A549 (cell line): ENCODE measurements at regions not wholly inside any gene's neighbourhood (a gene's known extent, or its start where the extent isn't known, plus 50 kb on each side); places are given as distances from the start of the nearest gene placed in this dataset.

Experiments
- ATAC-seq, 2 experiments: fragments of 200-7000 bp in 1 of 2; fragments of >200 bp in 1 of 2; cut with Nextera tagmentation in 1 of 2; cut with Tn5 transposase in 1 of 2; 3 replicates each; pipeline versions ENCODE4 v1.8.0 to v1.9.1; 2018 to 2020; ENCODE audit warnings: mild to moderate bottlenecking in 1 of 2, moderate library complexity in 1 of 2
- CTCF ChIA-PET: fragments of 300-600 bp; sonication (Branson Sonifier 250); formaldehyde crosslinking; extraction: SDS; loops from one replicate; lab custom pipeline; 2021; ENCODE audit warnings: antibody characterized with exemption, inconsistent platforms; lab: Yijun Ruan, JAX
- POLR2A ChIA-PET: fragments of 350-600 bp; formaldehyde crosslinking; extraction: SDS; loops from one replicate; lab custom pipeline; 2021; ENCODE audit warnings: antibody characterized with exemption, inconsistent platforms; lab: Yijun Ruan, JAX
- DNase-seq, 2 experiments: peaks; one replicate each; pipeline versions ENCODE4 v3.0.0 to v3.0.0-alpha.2; 2011 to 2016; ENCODE audit warnings: low read depth in 1 of 2, low spot score in 1 of 2
- FAIRE-seq: peaks from 2 replicates; lab custom pipeline; 2011; peaks lifted over from hg19 to GRCh38; lab: Jason Lieb, UNC
- H3K27ac ChIP-seq, 2 experiments: fragments of >200 bp; sonication (Bioruptor Twin); formaldehyde crosslinking; 3 replicates each; pipeline ENCODE4 v1.5.1; 2016 to 2017
- H3K4me1 ChIP-seq: fragments of >200 bp; sonication (Bioruptor Twin); formaldehyde crosslinking; 3 replicates; pipeline ENCODE4 v1.6.1; 2016
- H3K4me2 ChIP-seq: fragments of >200 bp; sonication (Bioruptor Twin); formaldehyde crosslinking; 3 replicates; pipeline ENCODE4 v1.6.1; 2016
- H3K4me3 ChIP-seq: fragments of >200 bp; sonication (Bioruptor Twin); formaldehyde crosslinking; 3 replicates; pipeline ENCODE4 v1.5.1; 2016
- H3K9me3 ChIP-seq: fragments of >200 bp; sonication (Bioruptor Twin); formaldehyde crosslinking; 3 replicates; pipeline ENCODE4 v1.6.1; 2016
- CBX8 ChIP-seq: fragments of 200-600 bp; sonication (generic); IDR thresholded peaks from 2 replicates; pipeline ENCODE4 v1.6.1; 2016
- CEBPB ChIP-seq, 2 experiments: fragments of >200 bp in 1 of 2; sonication (Bioruptor Twin) in 1 of 2; formaldehyde crosslinking in 1 of 2; IDR thresholded peaks; 2 replicates each; pipeline ENCODE4 v1.6.1; 2012 to 2016
- CHD2 ChIP-seq: fragments of 150-350 bp; IDR thresholded peaks from 2 replicates; pipeline ENCODE4 v1.6.1; 2014; ENCODE audit warnings: low read length; ENCODE audit not compliant: partially characterized antibody
- CHD4 ChIP-seq: fragments of 200-600 bp; sonication (generic); IDR thresholded peaks from 2 replicates; pipeline ENCODE4 v1.6.1; 2016; ENCODE audit warnings: antibody characterized with exemption, mild to moderate bottlenecking, borderline replicate concordance
- EHF ChIP-seq: fragments of 250-450 bp; sonication (Bioruptor Pico); IDR thresholded peaks from 2 replicates; pipeline ENCODE4 v1.5.0; 2020; ENCODE audit warnings: mild to moderate bottlenecking
- EP300 ChIP-seq, 2 experiments: fragments of >200 bp; sonication (Bioruptor Twin); formaldehyde crosslinking; IDR thresholded peaks; 2 replicates in 1 of 2; 3 replicates in 1 of 2; pipeline ENCODE4 v1.6.1; 2016 to 2017
- ESRRA ChIP-seq: fragments of 150-350 bp; IDR thresholded peaks from 2 replicates; pipeline ENCODE4 v1.6.1; 2014; ENCODE audit warnings: mild to moderate bottlenecking, low read length, borderline replicate concordance
- FOSB ChIP-seq: fragments of 250-450 bp; sonication (Bioruptor Pico); IDR thresholded peaks from 2 replicates; pipeline ENCODE4 v1.5.0; 2020; ENCODE audit warnings: mild to moderate bottlenecking, moderate library complexity
- HOXB13 ChIP-seq: fragments of 250-450 bp; sonication (Bioruptor Pico); IDR thresholded peaks from 2 replicates; pipeline ENCODE4 v1.5.0; 2020; ENCODE audit warnings: low read depth, mild to moderate bottlenecking, moderate library complexity
- JUN ChIP-seq, 2 experiments: fragments of >200 bp; sonication (Bioruptor Twin); formaldehyde crosslinking; IDR thresholded peaks; 2 replicates in 1 of 2; 3 replicates in 1 of 2; pipeline ENCODE4 v1.6.1; 2016 to 2017
- JUNB ChIP-seq: fragments of >200 bp; sonication (Bioruptor Twin); formaldehyde crosslinking; IDR thresholded peaks from 2 replicates; pipeline ENCODE4 v1.6.1; 2016
- KDM1A ChIP-seq: fragments of 200-600 bp; sonication (generic); IDR thresholded peaks from 2 replicates; pipeline ENCODE4 v1.6.1; 2016; ENCODE audit warnings: low read depth, mild to moderate bottlenecking
- MAX ChIP-seq: IDR thresholded peaks from 2 replicates; pipeline ENCODE4 v1.6.1; 2012
- MAZ ChIP-seq: fragments of 150-350 bp; IDR thresholded peaks from 2 replicates; pipeline ENCODE4 v1.6.1; 2014; ENCODE audit warnings: antibody characterized with exemption, low read depth, low read length, borderline replicate concordance
- NR3C1 ChIP-seq: fragments of >200 bp; sonication (Bioruptor Twin); formaldehyde crosslinking; IDR thresholded peaks from 3 replicates; pipeline ENCODE4 v1.6.1; 2017
- POLR2A ChIP-seq: IDR thresholded peaks from 2 replicates; pipeline ENCODE4 v1.6.1; 2012; ENCODE audit warnings: mild to moderate bottlenecking, low read length
- POLR2AphosphoS2 ChIP-seq: conservative IDR thresholded peaks from 2 replicates; pipeline ENCODE4 v1.6.1; 2012; ENCODE audit warnings: low read length, improper control_type of control experiment, inconsistent platforms
- RAD21 ChIP-seq, 2 experiments: fragments of >200 bp in 1 of 2; sonication (Bioruptor Twin) in 1 of 2; formaldehyde crosslinking in 1 of 2; IDR thresholded peaks in 1 of 2; conservative IDR thresholded peaks in 1 of 2; 2 replicates in 1 of 2; 3 replicates in 1 of 2; pipeline ENCODE4 v1.6.1; 2012 to 2018; ENCODE audit warnings: inconsistent platforms in 1 of 2
- RARB ChIP-seq: fragments of 250-450 bp; sonication (Bioruptor Pico); IDR thresholded peaks from 2 replicates; pipeline ENCODE4 v1.8.0; 2021; ENCODE audit warnings: mild to moderate bottlenecking, moderate library complexity
- RCOR1 ChIP-seq: fragments of 150-350 bp; IDR thresholded peaks from 2 replicates; pipeline ENCODE4 v1.6.1; 2014; ENCODE audit warnings: antibody characterized with exemption, low read length, low read depth
- RFX5 ChIP-seq: fragments of 450-650 bp; IDR thresholded peaks from 2 replicates; pipeline ENCODE4 v1.7.1; 2014; ENCODE audit warnings: antibody characterized with exemption, mild to moderate bottlenecking, moderate library complexity
- RNF2 ChIP-seq: fragments of 200-600 bp; sonication (generic); IDR thresholded peaks from 2 replicates; pipeline ENCODE4 v1.6.1; 2016; ENCODE audit warnings: low read depth, mild to moderate bottlenecking, antibody characterized with exemption, moderate library complexity, borderline replicate concordance
- WGBS: methylation state at CpG from one replicate; pipeline ENCODE4 v1.1.6; 2017; ENCODE audit errors: missing lambda C conversion rate; 5-methylcytosine and 5-hydroxymethylcytosine counted together
- TF ChIP-seq, protein P1 (sequence below): fragments of >200 bp; sonication (Bioruptor Twin); formaldehyde crosslinking; IDR thresholded peaks from 3 replicates; pipeline ENCODE4 v1.6.1; 2016
- TF ChIP-seq, protein P2 (sequence below): IDR thresholded peaks from 2 replicates; pipeline ENCODE4 v1.6.1; 2012

DNA sequence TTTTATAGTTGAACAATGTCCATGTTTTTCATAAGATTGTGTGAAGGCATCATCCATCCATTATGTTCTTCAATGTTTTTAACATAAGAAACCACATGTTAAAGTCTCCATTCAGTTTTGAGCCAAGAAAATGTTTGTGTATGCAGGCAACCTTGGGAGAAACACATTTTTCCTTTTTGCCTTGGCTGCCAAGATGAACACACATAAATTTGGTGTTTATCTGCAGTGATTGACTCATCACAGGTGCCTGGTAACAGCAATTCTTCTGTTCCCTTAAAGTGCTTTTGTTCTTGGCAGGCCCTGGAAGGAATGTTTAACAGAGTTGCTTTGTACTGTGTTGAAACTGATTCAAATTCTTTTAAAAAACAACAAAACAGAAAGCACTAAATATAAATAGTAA, 709.9 kb upstream of the ADGRL4 start:
- DNase-seq, result peak in 1 of 2 experiments; percentile 4
- TF ChIP-seq MAX (no peak), RARB (no peak), POLR2AphosphoS2 (no peak), RFX5 (no peak), RNF2 (no peak), JUNB (no peak), HOXB13 (CRISPR knock-in tag) (no peak)
- TF ChIP-seq, protein P1, sequence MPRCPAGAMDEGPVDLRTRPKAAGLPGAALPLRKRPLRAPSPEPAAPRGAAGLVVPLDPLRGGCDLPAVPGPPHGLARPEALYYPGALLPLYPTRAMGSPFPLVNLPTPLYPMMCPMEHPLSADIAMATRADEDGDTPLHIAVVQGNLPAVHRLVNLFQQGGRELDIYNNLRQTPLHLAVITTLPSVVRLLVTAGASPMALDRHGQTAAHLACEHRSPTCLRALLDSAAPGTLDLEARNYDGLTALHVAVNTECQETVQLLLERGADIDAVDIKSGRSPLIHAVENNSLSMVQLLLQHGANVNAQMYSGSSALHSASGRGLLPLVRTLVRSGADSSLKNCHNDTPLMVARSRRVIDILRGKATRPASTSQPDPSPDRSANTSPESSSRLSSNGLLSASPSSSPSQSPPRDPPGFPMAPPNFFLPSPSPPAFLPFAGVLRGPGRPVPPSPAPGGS, result no peak
- TF ChIP-seq, protein P2, sequence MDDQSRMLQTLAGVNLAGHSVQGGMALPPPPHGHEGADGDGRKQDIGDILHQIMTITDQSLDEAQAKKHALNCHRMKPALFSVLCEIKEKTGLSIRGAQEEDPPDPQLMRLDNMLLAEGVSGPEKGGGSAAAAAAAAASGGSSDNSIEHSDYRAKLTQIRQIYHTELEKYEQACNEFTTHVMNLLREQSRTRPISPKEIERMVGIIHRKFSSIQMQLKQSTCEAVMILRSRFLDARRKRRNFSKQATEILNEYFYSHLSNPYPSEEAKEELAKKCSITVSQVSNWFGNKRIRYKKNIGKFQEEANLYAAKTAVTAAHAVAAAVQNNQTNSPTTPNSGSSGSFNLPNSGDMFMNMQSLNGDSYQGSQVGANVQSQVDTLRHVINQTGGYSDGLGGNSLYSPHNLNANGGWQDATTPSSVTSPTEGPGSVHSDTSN, result no peak
- TF ChIP-seq, all 56 proteins: peak for 0
- ChIA-PET POLR2A (no interaction called here), CTCF (no interaction called here)
- no peak overlapping the region for H3K4me3 ChIP-seq
- ATAC-seq, result no peak
- no peaks in the 10 kb centered on the region for H3K4me1 ChIP-seq
- no peaks in the 10 kb centered on the region for H3K9me3 ChIP-seq
- H3K27ac ChIP-seq, result no peak overlapping the region
- no peak for FAIRE-seq
- H3K4me2 ChIP-seq, result no peak overlapping the region

- TF ChIP-seq, protein P2, result no peak
- no peak for TF ChIP-seq CHD4
- Histone ChIP-seq H3K9me3 (no peaks in the 10 kb centered on the region), H3K4me3 (no peak overlapping the region), H3K27ac (no peak overlapping the region), H3K4me1 (no peaks in the 10 kb centered on the region), H3K4me2 (no peak overlapping the region)
- no peak for ATAC-seq
- no peak for DNase-seq
- POLR2A ChIA-PET, result no interaction called here
- CTCF ChIA-PET, result no interaction called here
- FAIRE-seq, result no peak
These were observed 708.1 kb upstream of the ADGRL4 start for GRCh38 chr1:79714664-79715063.

- TF ChIP-seq ESRRA (no peak), FOSB (CRISPR knock-in tag) (no peak), JUN (IDR thresholded peaks at IDR 0.05) (no peak), MAX (no peak), POLR2AphosphoS2 (no peak), RAD21 (conservative IDR thresholded peaks at IDR 0.05 in 1 of 2, IDR thresholded peaks at IDR 0.05 in 1 of 2) (no peak), NR3C1 (no peak)
- FAIRE-seq, result no peak
- CTCF ChIA-PET, result no interaction called here
- no peak for ATAC-seq
- 51% methylated on average over 3 of the region's 3 CpGs for WGBS
- H3K4me3 ChIP-seq, result no peak overlapping the region
- no peak overlapping the region for H3K4me2 ChIP-seq
- H3K9me3 ChIP-seq, result no peaks in the 10 kb centered on the region
- POLR2A ChIA-PET, result no interaction called here
- DNase-seq, result no peak
- H3K4me1 ChIP-seq, result no peaks in the 10 kb centered on the region
- H3K27ac ChIP-seq, result no peak overlapping the region
These were observed 704.5 kb upstream of the ADGRL4 start for GRCh38 chr1:79711001-79711431.

- ATAC-seq, result no peak
- ChIA-PET POLR2A (no interaction called here), CTCF (no interaction called here)
- no peak overlapping the region for H3K4me3 ChIP-seq
- DNase-seq, result no peak
- H3K4me1 ChIP-seq, result no peaks in the 10 kb centered on the region
- no peak for FAIRE-seq
- TF ChIP-seq CBX8, result no peak
- no peak for TF ChIP-seq JUNB
- TF ChIP-seq KDM1A, result no peak
- no peak for TF ChIP-seq RCOR1
- no peak for TF ChIP-seq NR3C1
- no peak for TF ChIP-seq RARB
- no peak for TF ChIP-seq CHD4
- no peak for TF ChIP-seq CEBPB (IDR thresholded peaks at IDR 0.05)
- no peak for TF ChIP-seq CHD2
- TF ChIP-seq EHF (CRISPR knock-in tag), result no peak
- no peak for TF ChIP-seq MAX
- no peak for TF ChIP-seq MAZ
- no peak for TF ChIP-seq FOSB (CRISPR knock-in tag)
- no peak for TF ChIP-seq EP300 (IDR thresholded peaks at IDR 0.05)
- TF ChIP-seq POLR2A, result no peak
- no peak overlapping the region for H3K27ac ChIP-seq
- H3K9me3 ChIP-seq, result no peaks in the 10 kb centered on the region
- 39% methylated on average over 1 of the region's 1 CpG for WGBS
- H3K4me2 ChIP-seq, result no peak overlapping the region
These were observed 702.2 kb upstream of the ADGRL4 start for GRCh38 chr1:79708646-79709265.
